Calu3 (cell line): ENCODE measurements at regions not wholly inside any gene's neighbourhood (a gene's known extent, or its start where the extent isn't known, plus 50 kb on each side); places are given as distances from the start of the nearest gene placed in this dataset.

ENCODE experiments used
- BruUV-seq: library from RNA; stranded (reverse); fragments of 400-500 nt; replicated peaks from 2 replicates; lab custom pipeline; 2021; lab: Mats Ljungman, UMichigan
- CTCF ChIA-PET: fragments of 300-600 bp; sonication (Branson Sonifier 250); formaldehyde crosslinking; loops from one replicate; lab custom pipeline; 2022; ENCODE audit warnings: antibody characterized with exemption; lab: Charles Lee
- DNase-seq: peaks from one replicate; pipeline ENCODE4 v3.0.0; 2022
- H3K27ac Mint-ChIP-seq: one replicate; pipeline ENCODE4 v1.8.0; 2022; ENCODE audit warnings: mixed read lengths; ENCODE audit not compliant: unreplicated experiment
- H3K27me3 Mint-ChIP-seq: one replicate; pipeline ENCODE4 v1.8.0; 2022; ENCODE audit warnings: mixed read lengths; ENCODE audit not compliant: unreplicated experiment
- H3K36me3 Mint-ChIP-seq: one replicate; pipeline ENCODE4 v1.8.0; 2022; ENCODE audit warnings: mild to moderate bottlenecking, moderate library complexity, mixed read lengths; ENCODE audit not compliant: insufficient read depth, unreplicated experiment
- H3K4me1 Mint-ChIP-seq: one replicate; pipeline ENCODE4 v1.8.0; 2022; ENCODE audit warnings: mild to moderate bottlenecking, low read depth, mixed read lengths; ENCODE audit not compliant: unreplicated experiment
- H3K4me3 Mint-ChIP-seq: one replicate; pipeline ENCODE4 v1.8.0; 2022; ENCODE audit warnings: mild to moderate bottlenecking, low read depth, moderate library complexity, mixed read lengths; ENCODE audit not compliant: unreplicated experiment
- H3K9me3 Mint-ChIP-seq: one replicate; pipeline ENCODE4 v1.8.0; 2022; ENCODE audit warnings: low read depth, mixed read lengths; ENCODE audit not compliant: unreplicated experiment
- CTCF ChIP-seq: fragments of 200-600 bp; IDR thresholded peaks from one replicate; pipeline ENCODE4 v1.8.0; 2022; ENCODE audit warnings: antibody characterized with exemption; ENCODE audit not compliant: unreplicated experiment
- intact Hi-C: fragments of 100-400 bp; cut with micrococcal nuclease; formaldehyde crosslinking; loops from one replicate; pipeline ENCODE4 v1.10.0; 2022; ENCODE audit not compliant: unreplicated experiment

GRCh38 chr3:1540686-1541085 lies 447.9 kb downstream of the CNTN6 start:
- no peak overlapping the region for H3K4me3 Mint-ChIP-seq
- no peak for TF ChIP-seq CTCF
- CTCF ChIA-PET, result no interaction called here
- no peaks in the 10 kb centered on the region for H3K27me3 Mint-ChIP-seq
- BruUV-seq, result no TSS peak
- no peaks in the 10 kb centered on the region for H3K4me1 Mint-ChIP-seq
- intact Hi-C loops, result no loop called here
- H3K9me3 Mint-ChIP-seq, result peaks cover 4% of the 10 kb centered on the region
- DNase-seq, result no peak
- H3K36me3 Mint-ChIP-seq, result no peaks in the 10 kb centered on the region
- no peak overlapping the region for H3K27ac Mint-ChIP-seq

- CTCF ChIA-PET, result no interaction called here
- H3K4me1 Mint-ChIP-seq, result no peaks in the 10 kb centered on the region
- H3K4me3 Mint-ChIP-seq, result no peak overlapping the region
- no peaks in the 10 kb centered on the region for H3K27me3 Mint-ChIP-seq
- no peaks in the 10 kb centered on the region for H3K36me3 Mint-ChIP-seq
- no TSS peak for BruUV-seq
- no peak overlapping the region for H3K27ac Mint-ChIP-seq
- intact Hi-C loops, result no loop called here
- DNase-seq, result no peak
- peaks cover 8% of the 10 kb centered on the region for H3K9me3 Mint-ChIP-seq
- TF ChIP-seq CTCF, result no peak
Observed at GRCh38 chr3:1551741-1552140, 458.9 kb downstream of the CNTN6 start.

- intact Hi-C loops, result no loop called here
- no peaks in the 10 kb centered on the region for H3K4me1 Mint-ChIP-seq
- CTCF ChIA-PET, result no interaction called here
- H3K4me3 Mint-ChIP-seq, result no peak overlapping the region
- TF ChIP-seq CTCF, result no peak
- H3K27ac Mint-ChIP-seq, result no peak overlapping the region
- no peaks in the 10 kb centered on the region for H3K36me3 Mint-ChIP-seq
- BruUV-seq, result no TSS peak
- peaks cover 8% of the 10 kb centered on the region for H3K9me3 Mint-ChIP-seq
- no peak for DNase-seq
- no peaks in the 10 kb centered on the region for H3K27me3 Mint-ChIP-seq
Observed at GRCh38 chr3:1552831-1553230, 460.0 kb downstream of the CNTN6 start.

- BruUV-seq, result no TSS peak
- TF ChIP-seq CTCF, result no peak
- H3K4me3 Mint-ChIP-seq, result no peak overlapping the region
- no peaks in the 10 kb centered on the region for H3K36me3 Mint-ChIP-seq
- H3K27me3 Mint-ChIP-seq, result no peaks in the 10 kb centered on the region
- no peak for DNase-seq
- intact Hi-C loops, result no loop called here
- H3K4me1 Mint-ChIP-seq, result no peaks in the 10 kb centered on the region
- peaks cover 10% of the 10 kb centered on the region for H3K9me3 Mint-ChIP-seq
- no peak overlapping the region for H3K27ac Mint-ChIP-seq
- CTCF ChIA-PET, result interaction anchor here (0.7 kb wide), 1 partner anchor 1631 kb away, joined by 4 read pairs; no protein-coding TSS in a partner anchor
Observed at GRCh38 chr3:1561427-1561826, 468.6 kb downstream of the CNTN6 start.
